ENCODE measurements at regions not wholly inside any gene's neighbourhood (a gene's known extent, or its start where the extent isn't known, plus 50 kb on each side); places are given as distances from the start of the nearest gene placed in this dataset.
"Not testable (repeated sequence)": the region's sequence is repeated elsewhere in the genome, so short reads cannot be mapped to it uniquely, and the experiment has no call there.

- no peak for DNase-seq
Observed at GRCh38 chr6:137788248-137788647, 78.8 kb upstream of the TNFAIP3 start.

- DNase-seq = no peak
Observed at GRCh38 chr6:137791281-137792159, 75.5 kb upstream of the TNFAIP3 start.

GRCh38 chr6:137792160-137793033, 74.7 kb upstream of the TNFAIP3 start:
- no peak for DNase-seq

GRCh38 chr6:137793805-137794515, 73.1 kb upstream of the TNFAIP3 start:
- DNase-seq = no peak

- DNase-seq = no peak
Observed at GRCh38 chr6:137794516-137795201, 72.4 kb upstream of the TNFAIP3 start.

- DNase-seq = no peak
Observed at GRCh38 chr6:137795501-137795900, 71.6 kb upstream of the TNFAIP3 start.

- no peak for DNase-seq
Observed at GRCh38 chr6:137798261-137798660, 68.8 kb upstream of the TNFAIP3 start.

GRCh38 chr6:137798846-137799245, 68.2 kb upstream of the TNFAIP3 start:
- DNase-seq = no peak

- no peak for DNase-seq
Observed at GRCh38 chr6:137799950-137800568, 67.0 kb upstream of the TNFAIP3 start.

- no peak for DNase-seq
Observed at GRCh38 chr6:137800762-137801161, 66.3 kb upstream of the TNFAIP3 start.

- DNase-seq = no peak
Observed at GRCh38 chr6:137801352-137802114, 65.5 kb upstream of the TNFAIP3 start.

GRCh38 chr6:137802408-137803182, 64.5 kb upstream of the TNFAIP3 start:
- no peak for DNase-seq

GRCh38 chr6:137804637-137805036, 62.4 kb upstream of the TNFAIP3 start:
- no peak for DNase-seq

- no peak for DNase-seq
Observed at GRCh38 chr6:137805622-137806021, 61.4 kb upstream of the TNFAIP3 start.

GRCh38 chr6:137806914-137807682, 60.0 kb upstream of the TNFAIP3 start:
- no peak for DNase-seq

GRCh38 chr6:137808191-137808590, 58.9 kb upstream of the TNFAIP3 start:
- no peak for DNase-seq

GRCh38 chr6:137808836-137809315, 58.2 kb upstream of the TNFAIP3 start:
- no peak for DNase-seq

GRCh38 chr6:137809895-137810553, 57.0 kb upstream of the TNFAIP3 start:
- DNase-seq = not testable (repeated sequence)

GRCh38 chr6:137810554-137811120, 56.4 kb upstream of the TNFAIP3 start:
- DNase-seq = no peak

Measured in NCI-H187 treated with DMSO at 0.1 percent for 48 hours (cell line).